H4 (cell line): ENCODE measurements at regions not wholly inside any gene's neighbourhood (a gene's known extent, or its start where the extent isn't known, plus 50 kb on each side); places are given as distances from the start of the nearest gene placed in this dataset.
"Not testable (repeated sequence)": the region's sequence is repeated elsewhere in the genome, so short reads cannot be mapped to it uniquely, and the experiment has no call there.

Experiments
- DNase-seq: peaks from one replicate; pipeline ENCODE4 v3.0.0-alpha.2; 2015; ENCODE audit warnings: low spot score

DNA sequence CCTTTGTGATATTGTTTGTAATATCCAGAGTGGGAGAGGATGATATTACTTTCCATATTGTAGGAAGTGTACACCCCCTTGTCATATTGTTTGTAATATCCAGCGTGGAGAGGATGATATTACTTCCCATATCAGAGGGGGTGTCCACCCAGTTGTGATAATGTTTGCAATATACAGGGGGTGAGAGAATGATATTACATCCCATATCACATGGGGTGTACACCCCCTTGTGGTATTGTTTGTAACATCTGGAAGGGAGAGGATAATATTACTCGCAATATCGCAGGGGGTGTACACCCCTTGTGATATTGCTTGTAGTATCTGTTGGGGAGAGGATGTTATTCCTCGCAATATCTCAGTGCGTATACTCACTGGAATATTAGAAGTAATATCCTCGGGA lies 61.5 kb downstream of the PRSS23 start:
- no peak for DNase-seq

DNA sequence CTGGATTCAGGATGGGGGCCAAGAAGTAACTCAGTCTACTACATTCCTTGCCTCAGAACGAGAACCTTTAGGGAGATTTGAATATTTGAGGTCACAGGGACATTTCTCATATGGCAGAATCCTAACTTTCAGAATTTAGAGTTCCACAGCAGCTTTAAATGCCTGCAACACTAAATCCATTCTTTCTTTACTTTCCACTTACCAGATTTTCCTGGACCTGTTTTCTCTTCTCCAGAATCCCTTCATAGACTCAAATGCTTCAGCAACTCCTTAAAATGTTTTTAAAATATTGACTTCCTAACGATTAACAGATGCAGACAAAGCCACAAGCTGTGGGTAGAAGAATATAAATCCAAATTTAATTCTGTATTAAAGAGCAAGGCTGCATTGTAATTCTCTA lies 63.1 kb downstream of the PRSS23 start:
- no peak for DNase-seq

DNA sequence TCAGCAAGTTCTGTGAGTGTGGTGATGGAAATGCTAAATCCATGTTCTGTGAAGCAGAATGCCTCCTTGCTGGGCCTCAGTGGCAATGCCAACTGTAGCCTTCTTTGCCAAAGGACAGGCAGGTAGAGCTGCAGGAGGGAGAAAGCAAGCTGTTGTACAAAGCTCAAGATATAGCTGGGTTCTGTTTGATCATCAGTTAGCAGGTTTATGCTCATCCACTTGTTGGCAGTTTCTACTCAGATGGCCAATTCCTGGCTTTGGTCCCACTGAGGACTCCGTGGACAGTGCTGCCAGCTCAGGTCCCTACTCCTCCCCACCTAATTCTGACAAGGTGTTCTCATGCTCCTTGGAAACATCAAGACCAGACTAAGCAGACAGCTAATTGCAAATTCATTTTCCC lies 65.1 kb downstream of the PRSS23 start:
- no peak for DNase-seq

DNA sequence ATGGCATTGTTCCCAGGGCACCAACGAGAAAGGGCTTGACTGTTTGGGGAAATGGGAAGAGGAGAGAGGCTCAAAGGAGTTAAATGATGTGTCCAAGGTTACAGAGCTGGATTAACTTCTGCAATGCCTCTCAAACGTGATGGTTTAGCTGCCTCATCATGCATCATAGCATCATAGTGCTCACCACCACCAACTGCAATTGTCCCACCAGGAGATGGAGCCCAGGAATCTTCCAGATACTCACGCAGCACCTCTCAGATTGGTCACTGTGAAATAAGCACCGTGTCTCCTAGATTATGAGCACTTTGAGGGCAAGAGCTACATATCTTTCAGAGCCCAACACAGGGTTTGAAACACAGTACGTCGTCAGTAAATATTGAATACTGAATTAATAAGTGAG lies 69.2 kb downstream of the PRSS23 start:
- DNase-seq = no peak

DNA sequence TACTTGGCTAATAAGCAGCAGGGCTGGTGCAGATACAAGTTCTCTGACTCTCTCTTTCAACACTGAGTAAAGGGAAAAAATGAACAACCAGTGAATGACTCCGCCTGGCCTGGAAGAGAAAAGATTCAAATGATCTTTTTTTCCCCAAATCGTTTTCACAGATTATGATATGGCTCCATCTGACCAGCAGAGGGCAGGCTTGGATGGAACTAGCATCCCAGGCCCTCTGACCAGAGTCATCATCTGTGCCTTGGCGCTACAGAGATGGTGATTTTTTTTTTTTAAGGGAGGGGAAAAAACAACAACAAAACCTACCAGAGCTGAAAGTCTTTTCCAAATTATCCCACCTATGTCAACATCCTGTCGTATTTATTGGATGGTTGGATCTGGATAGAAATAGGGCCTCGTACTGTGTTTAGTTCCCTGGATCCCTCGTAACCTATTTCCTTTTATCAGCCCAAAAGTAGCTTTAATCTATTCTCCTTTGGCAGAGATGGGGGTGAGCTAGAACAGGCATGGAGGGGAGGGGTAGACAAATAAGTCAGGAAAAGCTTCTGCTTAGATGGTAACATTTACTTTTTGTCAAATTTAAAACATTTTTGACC lies 69.7 kb downstream of the PRSS23 start:
- peak; percentile 57 for DNase-seq

DNA sequence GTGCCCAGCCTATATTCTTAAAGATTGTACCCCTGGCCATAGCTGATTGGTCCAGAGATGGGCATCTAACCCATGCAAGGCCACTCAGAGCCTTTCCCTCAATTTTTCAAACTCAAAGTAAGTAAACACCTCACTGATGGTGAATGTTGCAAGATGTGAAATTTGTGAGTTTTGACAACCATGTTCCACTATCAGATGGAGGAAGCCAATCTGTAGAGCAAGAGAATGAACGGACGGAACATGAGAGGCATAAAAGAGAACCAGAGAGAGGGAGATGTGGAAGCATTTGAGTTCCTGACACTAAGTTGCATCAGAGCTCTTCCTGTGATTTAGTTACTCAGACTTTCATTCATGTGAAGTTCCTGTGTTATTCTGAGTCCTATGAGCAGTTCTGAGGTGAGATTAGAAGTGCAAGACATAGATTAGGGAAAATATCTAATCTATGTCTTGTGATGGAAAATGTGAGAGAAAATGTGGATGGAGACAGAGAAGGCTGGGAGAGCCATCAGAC lies 73.3 kb downstream of the PRSS23 start:
- no peak for DNase-seq

DNA sequence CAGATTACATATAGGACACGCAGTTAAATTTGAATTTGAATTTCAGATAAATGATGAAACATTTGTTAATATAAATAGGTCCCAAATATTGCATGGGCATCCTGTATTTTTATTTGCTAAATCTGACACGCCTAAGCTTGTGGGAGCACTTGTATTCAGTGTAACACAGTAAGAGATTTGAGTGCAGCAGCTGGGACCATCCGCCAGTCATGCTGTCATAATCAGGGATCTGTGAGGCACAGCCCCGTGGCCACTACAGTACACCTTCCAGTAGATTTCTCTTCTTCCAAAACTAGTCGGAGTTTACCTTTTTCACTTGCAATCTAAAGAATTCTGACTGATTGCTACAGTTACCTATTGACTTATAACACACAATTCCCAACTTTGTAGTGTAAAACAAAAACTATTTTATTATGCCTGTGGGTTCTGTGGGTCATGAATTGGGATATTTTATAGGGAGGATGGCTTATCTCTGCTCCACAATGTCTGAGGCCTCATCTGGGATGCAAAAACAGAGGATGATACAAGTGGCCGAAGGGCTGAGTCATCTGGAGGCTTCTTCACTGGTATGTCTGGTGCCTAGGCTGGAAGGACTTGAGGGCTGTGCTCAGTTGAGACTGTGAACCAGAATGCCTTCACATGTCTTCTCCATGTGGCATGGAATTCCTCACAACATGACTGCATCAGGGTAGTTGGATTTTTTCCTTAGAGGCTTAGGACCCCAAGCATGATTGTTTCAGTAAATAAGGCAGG lies 74.1 kb downstream of the PRSS23 start:
- DNase-seq = no peak

DNA sequence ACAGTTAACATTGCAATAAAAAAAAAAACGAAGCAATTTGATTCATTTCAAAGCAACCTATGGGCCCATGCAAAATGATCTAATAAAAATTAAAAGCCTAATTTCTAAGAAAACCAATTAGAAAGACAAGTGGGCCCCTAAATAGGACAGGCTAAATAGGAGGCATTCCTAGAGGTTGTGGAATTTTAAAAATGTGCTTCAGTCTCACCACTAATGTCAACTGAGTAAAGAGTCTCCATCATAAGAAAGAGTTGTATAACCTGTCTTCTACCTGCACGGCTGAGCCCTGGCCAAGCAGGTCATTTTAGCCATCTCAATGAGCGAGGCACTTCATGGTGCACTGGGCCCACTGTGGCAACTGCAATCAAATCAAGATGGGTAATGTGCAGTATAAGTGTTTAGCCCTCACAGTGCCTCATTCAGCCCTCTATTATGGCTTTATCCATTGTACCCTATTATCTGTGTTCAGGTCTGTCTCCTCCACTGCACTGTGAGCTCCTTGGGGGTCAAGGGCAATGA lies 76.4 kb downstream of the PRSS23 start:
- DNase-seq = no peak

DNA sequence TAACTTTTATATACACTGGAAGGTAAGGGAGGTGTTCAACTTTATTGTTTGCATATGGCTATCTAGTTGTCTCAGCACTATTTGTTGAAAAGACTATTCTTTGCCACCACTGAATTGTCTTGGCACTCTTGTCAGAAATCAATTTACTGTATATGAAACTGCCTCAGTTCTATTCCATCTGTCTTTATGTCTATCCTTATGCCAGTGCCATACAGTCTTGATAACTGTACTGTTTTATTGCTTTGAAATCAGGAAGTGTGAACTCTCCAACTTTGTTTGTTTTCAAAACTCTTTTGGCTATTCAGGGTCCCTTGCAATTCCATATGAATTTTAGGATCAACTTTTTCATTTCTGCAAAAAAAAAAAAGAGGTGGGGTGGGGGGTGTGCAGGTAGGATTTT lies 77.2 kb downstream of the PRSS23 start:
- no peak for DNase-seq

DNA sequence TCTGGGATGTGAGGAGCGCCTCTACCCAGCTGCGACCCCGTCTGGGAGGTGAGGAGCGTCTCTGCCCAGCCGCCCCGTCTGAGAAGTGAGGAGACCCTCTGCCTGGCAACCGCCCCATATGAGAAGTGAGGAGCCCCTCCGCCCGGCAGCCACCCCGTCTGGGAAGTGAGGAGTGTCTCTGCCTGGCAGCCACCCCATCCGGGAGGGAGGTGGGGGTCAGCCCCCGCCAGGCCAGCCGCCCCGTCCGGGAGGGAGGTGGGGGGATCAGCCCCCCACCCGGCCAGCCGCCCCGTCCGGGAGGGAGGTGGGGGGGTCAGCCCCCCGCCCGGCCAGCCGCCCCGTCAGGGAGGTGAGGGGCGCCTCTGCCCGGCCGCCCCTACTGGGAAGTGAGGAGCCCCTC lies 76.0 kb downstream of the FZD4 start:
- DNase-seq = not testable (repeated sequence)

DNA sequence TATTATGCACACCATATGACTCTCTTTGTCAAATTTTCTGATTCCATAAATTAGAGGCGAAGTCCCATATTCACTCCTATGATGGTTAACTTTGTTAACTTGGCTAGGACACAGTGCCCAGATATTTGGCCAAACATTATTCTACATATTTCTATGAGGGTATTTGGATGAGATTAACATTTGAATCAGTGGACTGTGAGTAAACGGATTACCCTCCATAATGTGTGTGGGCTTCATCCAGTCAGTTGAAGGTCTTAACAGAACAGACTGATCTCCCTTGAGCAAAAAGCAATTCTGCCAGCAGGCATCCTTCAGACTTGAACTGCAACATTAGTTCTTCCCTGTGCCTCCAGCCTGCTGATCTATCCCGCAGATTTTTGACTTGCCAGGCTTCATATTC lies 69.9 kb downstream of the FZD4 start:
- no peak for DNase-seq

DNA sequence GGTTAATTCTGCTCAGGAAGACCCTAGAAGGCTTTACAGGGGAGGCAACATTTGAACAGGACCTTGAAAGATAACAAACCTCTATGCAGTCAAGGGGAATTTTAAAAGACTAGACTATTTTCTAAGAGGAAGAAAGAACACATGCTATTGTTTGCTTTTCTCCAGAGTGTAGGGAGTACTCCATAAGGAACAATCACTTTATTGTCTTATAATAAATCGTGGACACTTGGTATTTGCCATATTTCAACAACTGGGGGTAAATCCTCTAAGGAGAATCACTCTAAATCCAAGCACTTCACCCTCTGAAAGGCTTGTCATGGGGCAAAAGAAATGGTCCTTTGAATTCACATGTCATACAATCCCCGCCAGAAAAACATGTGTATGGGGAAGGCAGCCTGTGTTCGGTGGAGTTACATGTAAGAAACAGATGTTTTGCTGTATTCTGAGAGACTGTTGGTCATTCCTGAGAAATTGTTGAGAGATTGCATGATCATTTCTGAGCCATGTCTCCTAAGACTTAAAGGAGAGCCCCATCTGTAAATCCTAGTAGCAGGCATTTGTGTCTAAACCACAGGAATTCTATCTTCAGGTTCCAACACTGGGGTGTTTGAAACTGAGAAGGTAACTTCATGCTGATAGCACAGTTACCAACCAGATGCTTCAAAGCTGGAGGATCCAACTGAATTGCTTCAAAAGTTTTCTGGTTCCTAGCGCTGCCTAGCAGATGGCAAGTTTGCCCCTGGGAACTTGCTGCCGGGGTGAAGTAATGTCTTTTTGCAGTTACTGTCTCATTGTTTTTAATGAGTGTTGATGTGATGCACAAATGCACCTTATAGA lies 66.8 kb downstream of the FZD4 start:
- DNase-seq = no peak

DNA sequence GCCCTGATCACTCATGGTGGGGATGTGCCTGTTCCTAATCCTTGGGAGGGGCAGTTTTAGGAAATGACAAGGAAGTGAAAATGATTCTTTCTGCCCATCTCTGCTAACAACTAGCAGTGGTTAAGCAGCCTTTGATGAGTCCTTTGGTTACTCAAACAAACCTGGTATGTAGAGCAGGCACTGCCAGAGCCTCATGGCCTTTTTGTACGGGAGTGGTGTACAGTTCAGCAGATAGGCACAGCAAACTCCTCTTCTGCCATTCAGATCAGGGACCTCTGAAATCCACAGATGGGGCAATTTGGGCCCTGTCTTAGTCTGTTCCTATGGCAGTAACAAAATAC lies 66.2 kb downstream of the FZD4 start:
- DNase-seq = no peak

DNA sequence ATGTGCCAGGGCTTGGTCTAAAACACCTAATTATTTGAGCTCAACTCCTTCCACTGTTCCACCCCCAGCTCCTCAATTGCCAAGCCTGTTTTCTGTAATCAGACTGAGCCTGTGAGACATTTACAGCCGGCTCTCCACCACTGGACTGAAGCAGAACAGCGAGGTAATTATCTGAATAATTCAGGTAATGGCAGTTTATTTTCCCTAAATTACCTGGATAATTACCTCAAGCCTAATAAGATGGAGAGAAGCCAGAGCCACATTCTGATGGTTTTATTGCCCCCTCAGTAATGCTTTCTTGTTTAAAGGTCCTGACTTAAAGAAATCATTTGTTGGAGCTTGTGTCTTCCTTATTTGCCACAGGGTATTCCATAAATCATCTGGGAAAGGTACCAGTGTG lies 64.2 kb downstream of the FZD4 start:
- no peak for DNase-seq

DNA sequence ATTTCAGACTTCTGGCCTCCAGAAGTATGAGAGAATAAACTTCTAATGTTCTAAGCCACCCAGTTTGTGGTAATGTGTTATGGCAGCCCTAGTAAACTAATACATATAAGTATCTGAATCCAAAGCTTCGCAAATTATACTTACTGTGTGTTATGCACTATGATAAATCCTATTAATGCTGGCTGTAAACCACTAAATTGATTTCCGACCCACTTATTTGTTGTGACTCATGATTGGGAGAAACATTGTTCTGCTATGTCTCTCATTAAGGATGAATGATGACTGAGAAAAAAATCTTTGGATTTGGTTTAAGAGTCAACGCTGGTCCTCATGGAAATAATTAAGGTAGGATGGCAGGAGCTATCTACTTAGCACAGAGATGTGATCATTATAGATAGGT lies 62.0 kb downstream of the FZD4 start:
- no peak for DNase-seq
